Epithelial cell of esophagus (primary cell): ENCODE measurements at regions not wholly inside any gene's neighbourhood (a gene's known extent, or its start where the extent isn't known, plus 50 kb on each side); places are given as distances from the start of the nearest gene placed in this dataset.

Experiments
- DNase-seq: peaks from one replicate; pipeline ENCODE4 v3.0.0; 2010; ENCODE audit warnings: low read depth
- H3K4me3 ChIP-seq: 2 replicates; pipeline ENCODE4 v1.5.1; 2011; ENCODE audit warnings: mild to moderate bottlenecking, low read length, control low read depth
- CTCF ChIP-seq: IDR thresholded peaks from 2 replicates; pipeline ENCODE4 v1.5.1; 2011; ENCODE audit warnings: low read depth, mild to moderate bottlenecking, low read length, control low read depth, inconsistent platforms; ENCODE audit not compliant: insufficient read depth; ENCODE audit errors: missing control alignments

DNA sequence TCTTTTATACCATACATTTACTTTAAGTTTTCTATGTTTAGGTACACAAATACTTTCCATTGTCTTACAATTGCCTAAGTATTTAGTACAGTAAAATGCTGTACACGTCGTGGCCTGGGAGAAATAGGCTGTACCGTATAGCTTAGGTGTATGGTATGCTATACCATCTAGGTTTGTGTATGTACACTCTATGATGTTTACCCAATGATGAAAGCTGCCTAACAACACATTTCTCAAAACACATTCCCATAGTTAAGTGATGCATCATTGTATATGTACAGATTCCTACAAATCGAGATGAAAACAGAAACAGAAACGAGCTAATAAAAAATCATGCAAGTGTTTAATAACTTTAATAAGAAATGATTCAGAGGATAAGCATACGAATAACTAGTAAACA is 51.6 kb downstream of the SPANXA2 start:
- TF ChIP-seq CTCF = no peak
- peak; percentile 0 for DNase-seq
- no peak overlapping the region for H3K4me3 ChIP-seq

- no peak overlapping the region for H3K4me3 ChIP-seq
- no peak for TF ChIP-seq CTCF
- DNase-seq = peak; percentile 1
Observed at GRCh38 chrX:141642979-141643378, 53.5 kb downstream of the SPANXA2 start.
